Islet of Langerhans (tissue), 1 donor: ENCODE measurements at regions not wholly inside any gene's neighbourhood (a gene's known extent, or its start where the extent isn't known, plus 50 kb on each side); places are given as distances from the start of the nearest gene placed in this dataset.
A peak's percentile ranks its signal among the peaks of the same experiment; 100 is the strongest.
"Not testable (repeated sequence)": the region's sequence is repeated elsewhere in the genome, so short reads cannot be mapped to it uniquely, and the experiment has no call there.

Experiments used
- FAIRE-seq: peaks from one replicate; lab custom pipeline; 2011; peaks lifted over from hg19 to GRCh38; lab: Jason Lieb, UNC

GRCh38 chr4:64724689-64725088, 315.4 kb upstream of the TECRL start:
- no peak for FAIRE-seq

GRCh38 chr4:64721106-64721505, 311.9 kb upstream of the TECRL start:
- FAIRE-seq, result no peak

GRCh38 chr4:64718091-64718490, 308.8 kb upstream of the TECRL start:
- FAIRE-seq, result no peak

GRCh38 chr4:64715741-64716140, 306.5 kb upstream of the TECRL start:
- no peak for FAIRE-seq

- peak; percentile 88 for FAIRE-seq
Observed at GRCh38 chr4:64713256-64713840, 304.1 kb upstream of the TECRL start.

GRCh38 chr4:64712590-64712989, 303.3 kb upstream of the TECRL start:
- FAIRE-seq, result no peak

- no peak for FAIRE-seq
Observed at GRCh38 chr4:64705989-64706388, 296.7 kb upstream of the TECRL start.

- FAIRE-seq, result no peak
Observed at GRCh38 chr4:64698171-64698570, 288.9 kb upstream of the TECRL start.

- no peak for FAIRE-seq
Observed at GRCh38 chr4:64682946-64683345, 273.7 kb upstream of the TECRL start.

GRCh38 chr4:64682481-64682880, 273.2 kb upstream of the TECRL start:
- no peak for FAIRE-seq

GRCh38 chr4:64673121-64673520, 263.9 kb upstream of the TECRL start:
- not testable (repeated sequence) for FAIRE-seq

- no peak for FAIRE-seq
Observed at GRCh38 chr4:64670647-64671046, 261.4 kb upstream of the TECRL start.

GRCh38 chr4:64643841-64644240, 234.6 kb upstream of the TECRL start:
- no peak for FAIRE-seq

- FAIRE-seq, result no peak
Observed at GRCh38 chr4:64642936-64643335, 233.7 kb upstream of the TECRL start.

GRCh38 chr4:64640402-64640801, 231.2 kb upstream of the TECRL start:
- FAIRE-seq, result not testable (repeated sequence)

- no peak for FAIRE-seq
Observed at GRCh38 chr4:64625438-64625837, 216.2 kb upstream of the TECRL start.

GRCh38 chr4:64617800-64618199, 208.6 kb upstream of the TECRL start:
- FAIRE-seq, result peak; percentile 75

- FAIRE-seq, result no peak
Observed at GRCh38 chr4:64614276-64614675, 205.0 kb upstream of the TECRL start.

GRCh38 chr4:64613046-64613445, 203.8 kb upstream of the TECRL start:
- no peak for FAIRE-seq

GRCh38 chr4:64598066-64598465, 188.8 kb upstream of the TECRL start:
- FAIRE-seq, result no peak

- no peak for FAIRE-seq
Observed at GRCh38 chr4:64594723-64595122, 185.5 kb upstream of the TECRL start.

GRCh38 chr4:64588507-64588906, 179.3 kb upstream of the TECRL start:
- FAIRE-seq, result no peak

- FAIRE-seq, result peak; percentile 91
Observed at GRCh38 chr4:64584981-64585557, 175.8 kb upstream of the TECRL start.

GRCh38 chr4:64584125-64584524, 174.9 kb upstream of the TECRL start:
- no peak for FAIRE-seq

GRCh38 chr4:64582492-64582891, 173.2 kb upstream of the TECRL start:
- no peak for FAIRE-seq
